Large intestine (tissue), 3 donors: ENCODE measurements at regions not wholly inside any gene's neighbourhood (a gene's known extent, or its start where the extent isn't known, plus 50 kb on each side); places are given as distances from the start of the nearest gene placed in this dataset.

Experiments
- DNase-seq, 2 donors: peaks; one replicate each; pipeline versions ENCODE4 v3.0.0 to v3.0.0-alpha.2; 2013
- H3K27ac ChIP-seq: one replicate; pipeline ENCODE4 v1.5.1; 2013; ENCODE audit warnings: low read length
- H3K27me3 ChIP-seq: 2 replicates; pipeline ENCODE4 v1.6.1; 2013; ENCODE audit warnings: low read length; ENCODE audit not compliant: control insufficient read depth, insufficient read depth
- H3K36me3 ChIP-seq: 2 replicates; pipeline ENCODE4 v1.6.1; 2013; ENCODE audit warnings: low read length; ENCODE audit not compliant: control insufficient read depth, insufficient read depth
- H3K4me1 ChIP-seq: one replicate; pipeline ENCODE4 v1.6.1; 2013; ENCODE audit warnings: low read length; ENCODE audit not compliant: control insufficient read depth, insufficient read depth
- H3K4me3 ChIP-seq: one replicate; pipeline ENCODE4 v1.5.1; 2013; ENCODE audit warnings: low read length
- H3K9me3 ChIP-seq: one replicate; pipeline ENCODE4 v1.6.1; 2013; ENCODE audit warnings: mild to moderate bottlenecking, low read depth, low read length, moderate library complexity; ENCODE audit not compliant: control insufficient read depth
- WGBS: methylation state at CpG from one replicate; pipeline ENCODE4 v1.1.5; 2013; ENCODE audit warnings: low lambda C conversion rate; ENCODE audit not compliant: insufficient coverage; 5-methylcytosine and 5-hydroxymethylcytosine counted together

DNA sequence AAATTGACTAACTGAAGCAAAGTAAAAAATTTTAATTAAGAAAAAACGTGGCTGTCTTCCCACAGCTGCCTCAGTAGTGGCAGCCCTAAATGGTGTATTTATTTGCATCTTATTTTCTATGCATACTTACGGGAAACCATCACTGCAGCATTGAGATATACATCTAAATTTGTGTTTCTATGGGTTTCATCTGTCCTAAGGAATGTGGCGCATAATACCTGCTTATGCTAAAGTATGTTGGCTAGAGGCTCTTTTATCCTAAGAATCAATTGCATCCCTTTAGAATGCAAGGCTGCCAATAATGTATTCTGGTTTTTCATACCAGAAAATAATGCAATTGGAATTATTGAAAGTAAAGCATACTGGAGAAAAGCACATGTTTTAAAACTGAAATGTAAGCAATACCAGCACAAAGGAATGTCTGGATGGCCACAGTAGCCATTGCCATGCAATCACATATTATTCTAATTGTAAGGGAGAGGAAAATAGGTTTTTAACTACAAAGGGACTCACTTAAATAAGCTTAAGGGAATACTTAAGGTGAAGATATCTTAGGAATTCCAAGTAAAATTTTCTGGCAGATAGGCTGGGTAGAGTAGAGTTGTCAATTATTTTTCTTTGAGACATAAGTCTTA, 834.5 kb upstream of the NECTIN3 start:
- Histone ChIP-seq H3K36me3 (no peaks in the 10 kb centered on the region), H3K27ac (no peak overlapping the region), H3K9me3 (no peaks in the 10 kb centered on the region), H3K4me3 (no peak overlapping the region), H3K27me3 (no peaks in the 10 kb centered on the region), H3K4me1 (no peaks in the 10 kb centered on the region)
- 100% methylated on average over 1 of the region's 3 CpGs for WGBS
- no peak for DNase-seq

DNA sequence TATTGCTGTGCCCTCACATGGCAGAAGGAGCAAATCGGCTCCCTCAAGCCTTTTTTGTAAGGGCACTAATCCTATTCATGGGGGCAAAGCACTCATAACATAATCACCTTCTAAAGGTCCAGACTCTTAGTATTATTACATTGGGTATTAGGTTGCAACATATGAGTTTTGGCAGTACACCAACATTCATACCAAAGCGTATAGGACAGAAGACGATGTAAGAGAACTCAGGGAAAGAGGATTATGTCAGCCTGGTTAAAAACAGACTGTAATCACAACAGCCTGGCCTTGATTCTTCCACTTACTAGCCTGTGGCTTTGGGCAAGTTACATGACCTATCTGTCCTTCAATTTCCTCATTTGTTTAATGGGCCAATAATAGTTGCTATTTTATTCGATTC, 828.5 kb upstream of the NECTIN3 start:
- DNase-seq: no peak
- no peaks in the 10 kb centered on the region for H3K27me3 ChIP-seq
- 83% methylated on average over 2 of the region's 4 CpGs for WGBS
- H3K4me1 ChIP-seq: no peaks in the 10 kb centered on the region
- no peak overlapping the region for H3K27ac ChIP-seq
- no peaks in the 10 kb centered on the region for H3K9me3 ChIP-seq
- H3K36me3 ChIP-seq: no peaks in the 10 kb centered on the region
- H3K4me3 ChIP-seq: no peak overlapping the region

DNA sequence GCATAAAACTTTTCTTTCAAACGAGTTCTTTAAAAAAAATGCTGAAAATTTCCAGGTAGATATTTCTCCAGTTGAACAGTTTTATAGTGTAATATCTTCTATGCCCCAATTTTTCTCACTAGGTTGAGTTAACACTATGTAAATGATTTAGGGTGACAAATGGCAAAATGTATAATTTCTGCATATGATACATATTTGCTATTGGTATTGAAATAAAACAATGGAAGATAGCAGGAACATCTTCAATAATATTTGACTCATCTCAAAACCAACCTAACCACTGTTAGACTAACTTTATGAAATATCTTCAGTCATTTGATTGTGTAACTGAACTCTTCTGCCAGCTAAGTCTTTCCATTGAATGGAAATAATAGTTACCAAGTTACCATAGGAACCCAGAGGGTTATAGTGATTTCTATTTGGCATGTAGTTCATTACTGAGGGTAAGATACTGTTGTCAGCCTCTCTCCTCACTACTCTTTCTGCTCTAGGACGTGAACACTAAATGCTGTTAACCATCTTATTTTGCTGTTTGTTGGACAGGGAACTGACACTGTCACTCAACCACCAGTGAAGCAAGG, 824.7 kb upstream of the NECTIN3 start:
- 42% methylated on average over 2 of the region's 2 CpGs for WGBS
- DNase-seq: no peak
- H3K27ac ChIP-seq: no peak overlapping the region
- H3K27me3 ChIP-seq: no peaks in the 10 kb centered on the region
- no peaks in the 10 kb centered on the region for H3K4me1 ChIP-seq
- H3K9me3 ChIP-seq: no peaks in the 10 kb centered on the region
- H3K4me3 ChIP-seq: no peak overlapping the region
- no peaks in the 10 kb centered on the region for H3K36me3 ChIP-seq

DNA sequence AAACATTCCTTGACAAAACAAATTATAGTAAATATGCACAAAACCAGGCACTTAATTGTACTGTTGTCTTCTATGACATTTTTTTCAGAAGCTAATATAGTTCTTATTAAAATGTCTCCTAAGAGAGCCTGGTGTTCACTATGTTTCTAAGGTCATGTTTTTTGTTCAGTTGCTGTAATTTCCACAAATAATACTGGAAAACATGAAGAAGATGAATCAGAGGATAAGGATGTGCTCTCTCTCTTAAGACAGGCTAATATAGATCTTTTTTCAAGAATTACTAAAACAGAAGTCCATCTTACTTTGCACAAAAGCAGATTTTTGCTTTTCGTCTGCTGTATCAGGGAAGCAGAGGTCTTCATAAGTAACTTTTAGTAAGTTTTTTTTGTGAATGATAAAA, 823.0 kb upstream of the NECTIN3 start:
- Histone ChIP-seq H3K27ac (no peak overlapping the region), H3K4me3 (no peak overlapping the region), H3K27me3 (no peaks in the 10 kb centered on the region), H3K4me1 (no peaks in the 10 kb centered on the region), H3K9me3 (no peaks in the 10 kb centered on the region), H3K36me3 (no peaks in the 10 kb centered on the region)
- WGBS: 100% methylated on average over 1 of the region's 1 CpG
- no peak for DNase-seq

DNA sequence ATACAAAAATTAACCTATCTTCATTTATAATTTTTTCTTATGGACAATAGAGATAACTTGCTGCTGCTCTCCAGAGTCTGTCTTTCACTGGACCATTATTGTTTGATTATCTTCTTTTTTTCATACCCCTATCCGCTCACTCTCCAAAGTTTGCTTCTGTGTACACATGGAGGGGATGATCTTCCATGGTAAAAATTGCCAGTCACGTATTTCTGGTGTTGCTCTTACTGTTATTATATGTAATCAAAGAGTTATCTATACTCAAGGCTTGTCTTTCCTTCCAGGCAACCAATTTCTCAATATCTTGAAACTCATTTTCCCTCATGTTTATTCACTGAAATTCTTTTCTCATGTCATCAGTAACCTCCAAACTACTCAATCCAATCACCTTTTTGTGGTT, 817.8 kb upstream of the NECTIN3 start:
- 63% methylated on average over 1 of the region's 2 CpGs for WGBS
- H3K36me3 ChIP-seq: no peaks in the 10 kb centered on the region
- H3K27me3 ChIP-seq: no peaks in the 10 kb centered on the region
- no peak overlapping the region for H3K4me3 ChIP-seq
- H3K27ac ChIP-seq: no peak overlapping the region
- no peaks in the 10 kb centered on the region for H3K9me3 ChIP-seq
- no peaks in the 10 kb centered on the region for H3K4me1 ChIP-seq
- DNase-seq: no peak

DNA sequence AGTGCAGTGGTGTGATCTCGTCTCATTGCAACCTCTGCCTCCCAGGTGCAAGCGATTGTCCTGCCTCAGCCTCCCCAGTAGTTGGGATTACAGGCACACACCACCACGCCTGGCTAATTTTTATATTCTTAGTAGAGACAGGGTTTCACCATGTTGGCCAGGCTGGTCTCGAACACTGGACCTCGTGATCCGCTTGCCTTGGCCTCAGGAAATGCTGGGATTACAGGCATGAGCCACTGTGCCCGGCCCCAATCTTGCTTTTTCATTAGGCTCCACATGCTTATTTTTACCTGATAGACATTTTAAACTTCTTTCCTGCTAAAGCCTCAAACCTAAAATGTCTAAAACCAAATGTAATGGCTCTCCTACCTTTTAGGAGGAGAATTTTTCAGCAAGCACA, 817.0 kb upstream of the NECTIN3 start:
- Histone ChIP-seq H3K36me3 (no peaks in the 10 kb centered on the region), H3K4me3 (no peak overlapping the region), H3K27me3 (no peaks in the 10 kb centered on the region), H3K27ac (no peak overlapping the region), H3K4me1 (no peaks in the 10 kb centered on the region), H3K9me3 (no peaks in the 10 kb centered on the region)
- no CpG with 5 or more reads among the region's 7 CpGs for WGBS
- no peak for DNase-seq

DNA sequence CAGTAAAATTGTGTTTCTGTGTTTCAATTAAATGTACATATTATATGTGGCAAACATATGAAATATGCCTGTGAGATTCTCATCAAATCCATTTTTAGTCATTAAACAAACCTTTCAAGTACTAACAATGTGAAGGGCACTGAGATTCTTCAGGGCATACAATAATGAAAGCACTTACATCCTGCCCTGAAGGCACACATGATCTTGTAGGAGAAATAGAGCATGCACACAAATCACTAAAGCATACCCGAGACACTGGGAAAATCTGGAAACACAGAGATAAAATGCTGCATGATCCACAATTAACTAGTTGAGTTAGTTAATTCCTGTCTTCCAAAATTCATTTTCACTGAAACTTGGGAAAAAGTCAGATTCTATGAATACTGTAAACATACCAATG, 810.5 kb upstream of the NECTIN3 start:
- DNase-seq: no peak
- H3K36me3 ChIP-seq: no peaks in the 10 kb centered on the region

DNA sequence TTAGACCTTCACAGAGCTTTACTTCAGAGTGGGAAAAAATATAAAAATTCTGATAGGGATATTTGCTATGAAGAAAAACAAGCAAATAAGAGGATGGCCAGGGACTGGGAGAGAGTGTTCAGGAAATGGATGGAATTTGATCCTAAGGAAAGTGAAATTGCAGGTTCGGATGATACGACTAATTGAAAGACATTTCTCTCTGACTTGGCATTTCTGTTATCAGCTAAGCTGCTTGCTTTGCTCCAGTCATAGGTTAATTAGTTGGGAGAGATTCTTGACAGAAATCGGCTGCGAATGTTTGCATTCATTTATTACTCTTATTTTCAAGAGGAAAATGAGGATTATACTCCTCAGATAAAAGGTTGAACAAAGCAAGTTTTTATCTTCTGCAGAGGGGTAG, 808.7 kb upstream of the NECTIN3 start:
- Histone ChIP-seq H3K4me3 (no peak overlapping the region), H3K27ac (no peak overlapping the region), H3K4me1 (peaks cover 3% of the 10 kb centered on the region), H3K27me3 (peaks cover 3% of the 10 kb centered on the region), H3K9me3 (no peaks in the 10 kb centered on the region), H3K36me3 (no peaks in the 10 kb centered on the region)
- DNase-seq: peak; percentile 43 to 74
- no CpG with 5 or more reads among the region's 4 CpGs for WGBS

More for the DNA sequence above, 810.5 kb upstream of the NECTIN3 start:
- Histone ChIP-seq H3K27ac (no peak overlapping the region), H3K27me3 (peaks cover 3% of the 10 kb centered on the region), H3K4me3 (no peak overlapping the region), H3K4me1 (peaks cover 3% of the 10 kb centered on the region), H3K9me3 (no peaks in the 10 kb centered on the region)
- no CpG with 5 or more reads among the region's 1 CpG for WGBS

DNA sequence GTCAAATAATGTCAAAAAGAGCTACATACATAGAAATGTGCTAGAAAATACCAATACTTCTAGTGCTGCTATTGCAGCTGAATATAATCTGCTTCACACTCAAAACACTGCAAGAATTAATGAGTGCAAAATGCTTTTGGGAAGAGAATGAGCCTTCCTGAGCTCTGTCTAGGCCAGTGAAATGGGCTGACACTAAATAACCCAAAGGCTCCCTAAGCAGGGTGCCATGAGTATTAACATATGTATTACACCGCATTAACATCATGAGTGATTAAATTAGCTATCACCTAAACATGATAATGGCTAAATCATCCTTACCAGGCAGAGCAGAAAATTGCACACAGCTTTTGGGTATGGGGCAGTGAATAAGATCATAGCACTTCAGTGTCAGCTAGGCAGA, 806.3 kb upstream of the NECTIN3 start:
- no peaks in the 10 kb centered on the region for H3K36me3 ChIP-seq
- no peak overlapping the region for H3K4me3 ChIP-seq
- H3K4me1 ChIP-seq: peaks cover 3% of the 10 kb centered on the region
- H3K9me3 ChIP-seq: no peaks in the 10 kb centered on the region
- H3K27me3 ChIP-seq: peaks cover 5% of the 10 kb centered on the region
- WGBS: no CpG with 5 or more reads among the region's 1 CpG
- no peak overlapping the region for H3K27ac ChIP-seq
- DNase-seq: no peak

DNA sequence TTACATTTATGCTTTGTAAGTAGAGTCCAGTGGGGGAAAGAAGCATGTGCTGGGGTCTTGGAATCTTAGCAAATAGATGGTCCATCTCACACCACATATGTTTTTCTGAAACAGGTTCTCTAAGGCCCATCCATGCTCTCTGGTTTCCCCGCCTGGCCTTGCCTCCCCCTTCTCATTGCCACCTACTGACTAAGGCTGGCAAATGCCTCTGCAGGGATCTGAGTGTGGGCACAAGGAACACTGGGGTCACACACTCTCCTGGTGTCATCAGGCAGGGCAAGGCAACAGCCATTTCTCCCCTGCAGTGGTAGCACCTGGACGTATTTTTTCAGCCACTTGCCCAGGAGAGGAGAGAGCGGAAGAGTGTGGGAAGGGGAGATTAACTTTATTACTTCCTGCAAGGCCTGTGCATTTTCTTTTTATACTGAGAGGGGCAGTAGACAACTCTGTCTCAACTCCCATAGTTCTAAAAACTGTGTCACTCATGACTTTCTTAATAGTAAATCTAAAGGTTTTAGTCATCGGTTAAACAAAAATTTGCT, 804.2 kb upstream of the NECTIN3 start:
- no peak for DNase-seq
- 100% methylated on average over 2 of the region's 4 CpGs for WGBS

DNA sequence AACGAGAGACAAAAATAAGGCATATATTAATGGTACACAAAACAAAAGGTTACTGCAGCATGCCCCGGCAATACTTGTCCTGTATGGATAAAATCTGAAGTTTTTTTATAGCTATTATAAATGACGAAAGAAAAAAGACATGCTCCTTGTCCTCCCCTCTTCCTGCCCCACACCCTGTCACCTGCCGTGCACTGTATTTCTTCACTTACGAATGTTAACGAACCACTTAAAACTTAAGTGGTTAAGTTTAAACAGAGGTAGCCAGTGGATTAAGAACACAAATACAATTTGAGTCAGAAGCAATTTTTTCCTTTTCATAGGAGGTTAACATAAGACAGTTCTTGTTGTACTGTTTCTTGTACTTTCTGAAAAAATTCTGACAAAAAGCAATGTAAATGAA, 799.1 kb upstream of the NECTIN3 start:
- Histone ChIP-seq H3K27me3 (peaks cover 2% of the 10 kb centered on the region), H3K4me1 (no peaks in the 10 kb centered on the region), H3K27ac (no peak overlapping the region), H3K9me3 (no peaks in the 10 kb centered on the region), H3K36me3 (no peaks in the 10 kb centered on the region), H3K4me3 (no peak overlapping the region)
- DNase-seq: no peak
- 51% methylated on average over 2 of the region's 6 CpGs for WGBS

More for the DNA sequence above, 804.2 kb upstream of the NECTIN3 start:
- H3K4me1 ChIP-seq: peaks cover 3% of the 10 kb centered on the region
- H3K4me3 ChIP-seq: no peak overlapping the region
- peaks cover 2% of the 10 kb centered on the region for H3K27me3 ChIP-seq
- H3K36me3 ChIP-seq: no peaks in the 10 kb centered on the region
- H3K9me3 ChIP-seq: no peaks in the 10 kb centered on the region
- H3K27ac ChIP-seq: no peak overlapping the region
